ENCODE measurements at regions not wholly inside any gene's neighbourhood (a gene's known extent, or its start where the extent isn't known, plus 50 kb on each side); places are given as distances from the start of the nearest gene placed in this dataset.

DNA sequence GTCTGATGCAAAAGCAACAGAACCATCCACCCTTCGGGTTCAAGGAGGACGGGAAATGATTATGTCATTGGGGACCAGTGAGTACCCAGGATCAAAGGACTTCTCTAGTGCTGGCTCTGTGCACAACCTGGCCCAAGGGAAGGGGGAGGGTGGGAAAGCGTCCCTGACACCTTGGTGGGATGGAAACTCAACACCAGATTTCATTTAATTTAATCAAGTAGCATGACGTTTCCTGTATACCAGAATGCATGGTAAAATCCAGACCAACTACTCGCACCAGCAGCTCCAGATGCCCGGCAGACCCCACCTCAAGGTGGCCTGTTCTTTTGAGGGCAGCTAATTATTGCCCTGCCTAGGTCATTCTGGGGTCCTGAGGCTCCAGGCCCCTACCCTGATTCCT, 385.1 kb downstream of the CADM1 start:
- Histone ChIP-seq H3K36me3 (ENCODE audit: control insufficient read depth, low read length) (no peaks in the 10 kb centered on the region), H3K4me1 (ENCODE audit: control insufficient read depth, low read length) (no peaks in the 10 kb centered on the region), H3K9me3 (ENCODE audit: control insufficient read depth, insufficient read depth, low read length) (no peaks in the 10 kb centered on the region), H3K79me2 (ENCODE audit: control insufficient read depth, low read length) (no peaks in the 10 kb centered on the region), H3F3A (ENCODE audit: control insufficient read depth, insufficient read depth) (no peaks in the 10 kb centered on the region), H3K4me3 (ENCODE audit: low read length) (no peak overlapping the region), H3K27ac (ENCODE audit: low read depth, low read length) (no peak overlapping the region), H3K27me3 (ENCODE audit: control insufficient read depth, low read length) (no peaks in the 10 kb centered on the region), H3K9me2 (replicated peaks; ENCODE audit: control insufficient read depth, low read length) (no peaks in the 10 kb centered on the region), H4K20me1 (ENCODE audit: control insufficient read depth, insufficient read depth, low read depth, low read length) (no peaks in the 10 kb centered on the region), H3K4me2 (ENCODE audit: low read length) (no peak overlapping the region)
- TF ChIP-seq EZH2phosphoT487 (IDR thresholded peaks at IDR 0.05; ENCODE audit: borderline replicate concordance, low read length): no peak
- TF ChIP-seq, protein P1, sequence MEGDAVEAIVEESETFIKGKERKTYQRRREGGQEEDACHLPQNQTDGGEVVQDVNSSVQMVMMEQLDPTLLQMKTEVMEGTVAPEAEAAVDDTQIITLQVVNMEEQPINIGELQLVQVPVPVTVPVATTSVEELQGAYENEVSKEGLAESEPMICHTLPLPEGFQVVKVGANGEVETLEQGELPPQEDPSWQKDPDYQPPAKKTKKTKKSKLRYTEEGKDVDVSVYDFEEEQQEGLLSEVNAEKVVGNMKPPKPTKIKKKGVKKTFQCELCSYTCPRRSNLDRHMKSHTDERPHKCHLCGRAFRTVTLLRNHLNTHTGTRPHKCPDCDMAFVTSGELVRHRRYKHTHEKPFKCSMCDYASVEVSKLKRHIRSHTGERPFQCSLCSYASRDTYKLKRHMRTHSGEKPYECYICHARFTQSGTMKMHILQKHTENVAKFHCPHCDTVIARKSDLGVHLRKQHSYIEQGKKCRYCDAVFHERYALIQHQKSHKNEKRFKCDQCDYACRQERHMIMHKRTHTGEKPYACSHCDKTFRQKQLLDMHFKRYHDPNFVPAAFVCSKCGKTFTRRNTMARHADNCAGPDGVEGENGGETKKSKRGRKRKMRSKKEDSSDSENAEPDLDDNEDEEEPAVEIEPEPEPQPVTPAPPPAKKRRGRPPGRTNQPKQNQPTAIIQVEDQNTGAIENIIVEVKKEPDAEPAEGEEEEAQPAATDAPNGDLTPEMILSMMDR (IDR thresholded peaks at IDR 0.05; ENCODE audit: low read depth, low read length, poor library complexity, severe bottlenecking): no peak
